HG03060 (cell line): ENCODE measurements at regions not wholly inside any gene's neighbourhood (a gene's known extent, or its start where the extent isn't known, plus 50 kb on each side); places are given as distances from the start of the nearest gene placed in this dataset.
"Not testable (repeated sequence)": the region's sequence is repeated elsewhere in the genome, so short reads cannot be mapped to it uniquely, and the experiment has no call there.

Source experiments
- ATAC-seq: cut with Tn5 transposase; IDR thresholded peaks from one replicate; pipeline ENCODE4 v1.9.1; 2021; ENCODE audit warnings: low read depth, moderate number of reproducible peaks; ENCODE audit not compliant: unreplicated experiment

DNA sequence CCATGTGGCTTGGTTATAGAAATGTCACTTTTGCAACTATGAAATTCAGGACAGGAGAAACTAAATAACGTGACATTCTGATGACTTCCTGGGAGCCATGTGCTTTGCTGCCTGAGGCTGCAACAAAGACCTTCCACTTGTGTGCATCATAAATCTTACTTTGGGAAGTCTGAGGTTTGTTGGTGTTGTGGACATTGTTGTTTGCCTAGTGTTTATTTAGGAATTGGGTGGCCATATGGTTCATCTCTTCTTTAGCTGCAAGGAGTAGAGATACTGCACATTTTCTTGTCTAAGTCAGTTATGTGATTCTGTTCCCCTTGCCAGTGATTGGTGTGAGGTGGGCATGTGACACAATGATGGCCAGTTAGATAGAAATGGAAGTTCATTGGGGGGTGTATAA lies 167.3 kb upstream of the SSTR1 start:
- ATAC-seq, result no peak

DNA sequence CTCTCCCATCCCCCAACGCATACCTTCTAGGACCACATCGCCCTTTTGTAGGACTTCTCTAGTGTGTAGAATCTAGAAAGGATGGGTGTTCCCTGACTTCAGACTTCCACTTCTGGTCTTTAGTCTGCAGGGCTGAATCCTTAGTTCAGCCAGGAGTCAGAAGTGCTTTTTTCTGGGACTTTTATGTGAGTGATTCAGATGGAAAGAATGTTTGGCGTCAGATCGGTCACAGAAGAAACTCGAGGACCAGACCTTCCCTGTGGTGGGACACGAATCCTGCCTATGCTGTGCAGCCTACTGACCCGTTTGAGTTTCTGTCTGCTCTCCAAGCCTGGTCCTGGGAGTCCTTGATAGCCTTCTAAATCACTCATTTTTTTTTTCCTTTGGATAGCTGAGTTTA lies 165.4 kb upstream of the SSTR1 start:
- ATAC-seq, result no peak

DNA sequence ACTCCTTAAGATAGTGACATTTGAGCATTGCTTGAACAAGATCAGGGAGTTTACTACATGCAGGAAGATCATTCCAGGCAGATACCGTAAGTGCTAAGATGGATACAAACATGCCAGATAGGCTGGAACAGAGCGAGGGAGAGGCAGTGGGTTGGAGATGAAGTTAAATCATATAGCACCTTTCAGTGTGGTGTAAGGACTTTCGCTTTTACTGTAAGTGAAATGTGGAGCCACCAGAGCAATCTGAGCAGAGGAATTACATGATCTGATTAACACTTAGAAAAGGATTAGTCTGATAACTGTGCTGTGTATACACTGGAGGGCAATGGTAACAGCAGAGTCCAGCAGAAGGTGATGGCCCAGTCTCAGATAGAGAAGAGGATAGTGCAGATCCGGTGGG lies 163.0 kb upstream of the SSTR1 start:
- no peak for ATAC-seq

DNA sequence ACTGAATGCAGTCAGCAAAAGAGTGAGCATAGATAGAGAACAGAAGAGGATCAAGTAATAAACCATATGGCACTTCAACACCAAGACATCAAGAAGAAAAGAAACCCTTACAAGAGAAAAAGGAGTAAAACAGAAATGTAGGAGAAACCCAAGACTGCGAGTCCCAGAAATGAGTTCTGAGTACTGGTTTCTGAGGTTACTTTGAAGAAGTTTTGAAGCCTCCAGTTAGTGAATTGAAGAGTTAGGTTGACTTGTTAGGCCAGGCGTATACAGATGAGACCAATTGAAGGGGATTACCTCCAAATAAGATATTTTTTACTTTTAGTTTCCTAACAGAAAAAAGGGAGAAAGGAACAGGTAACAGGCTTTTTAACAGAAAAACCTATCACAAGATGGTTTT lies 162.2 kb upstream of the SSTR1 start:
- no peak for ATAC-seq

DNA sequence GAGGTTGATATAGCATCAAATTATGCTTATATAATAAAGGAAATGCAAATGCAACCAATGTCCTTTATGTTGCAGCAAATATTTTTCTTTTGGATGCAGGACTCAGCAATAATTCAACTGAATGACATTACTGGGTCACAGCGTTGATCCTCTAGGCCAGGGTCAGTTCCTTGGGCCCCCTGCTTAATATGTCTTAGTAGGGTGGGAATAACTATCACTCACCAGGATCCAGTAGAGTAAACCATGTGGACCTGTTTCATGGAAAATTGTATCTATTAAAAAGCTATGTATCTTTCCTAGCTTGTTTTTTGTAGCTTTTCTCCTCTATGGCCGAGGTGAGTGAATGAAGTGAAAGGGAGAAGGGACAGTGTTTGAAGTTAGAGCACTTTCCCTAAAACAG lies 161.5 kb upstream of the SSTR1 start:
- ATAC-seq, result no peak

DNA sequence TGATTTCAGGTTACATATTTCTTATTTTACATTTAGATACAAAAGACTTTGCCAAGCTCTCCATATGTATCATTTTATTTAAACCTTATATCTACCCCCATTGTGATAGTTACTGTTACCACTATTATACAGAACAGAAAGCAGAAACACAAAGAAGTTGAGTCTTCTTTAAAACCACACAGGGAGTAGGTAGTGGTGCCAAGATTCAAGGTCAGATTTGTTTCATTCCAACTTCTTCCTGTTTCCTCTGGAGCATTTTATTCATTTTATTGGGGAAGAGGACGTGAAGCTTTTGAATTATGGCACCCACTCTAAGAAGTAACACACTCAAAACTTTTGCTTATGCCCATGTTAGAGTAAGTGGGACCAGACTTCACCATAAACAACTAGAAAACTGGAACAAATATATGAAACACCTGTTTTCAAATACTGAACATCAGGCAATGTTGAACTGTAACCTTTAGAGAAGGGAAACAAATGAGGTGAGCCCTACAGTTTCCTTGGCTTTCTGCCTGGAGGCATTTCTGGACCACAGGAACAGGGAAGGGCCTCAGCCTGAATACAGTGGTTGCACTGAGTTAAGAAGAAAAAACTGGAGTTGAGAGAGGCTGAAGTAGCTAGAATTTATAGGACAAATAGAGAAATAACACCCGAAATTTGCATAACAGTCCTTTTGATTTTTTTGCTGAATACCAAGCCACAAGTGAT lies 160.4 kb upstream of the SSTR1 start:
- ATAC-seq, result no peak

DNA sequence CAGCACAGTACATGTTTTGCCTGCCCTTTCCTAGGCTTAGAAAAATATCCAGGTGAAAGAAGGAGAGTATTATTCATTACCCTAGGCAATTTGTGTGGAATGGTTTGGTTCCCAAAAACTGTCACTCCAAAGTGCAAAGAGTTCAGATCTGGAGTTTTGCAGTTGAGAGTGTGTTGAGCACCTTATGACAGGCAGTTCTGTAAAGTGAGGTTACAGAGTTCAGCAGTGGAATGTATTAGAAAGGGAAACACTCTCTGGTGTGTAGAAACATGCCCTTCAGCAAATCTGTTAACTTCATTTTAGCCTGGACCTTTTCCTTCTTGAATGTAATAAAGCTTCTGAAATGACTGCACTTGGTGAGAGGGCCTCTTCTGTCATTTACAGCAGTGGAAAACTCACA lies 154.0 kb upstream of the SSTR1 start:
- no peak for ATAC-seq

DNA sequence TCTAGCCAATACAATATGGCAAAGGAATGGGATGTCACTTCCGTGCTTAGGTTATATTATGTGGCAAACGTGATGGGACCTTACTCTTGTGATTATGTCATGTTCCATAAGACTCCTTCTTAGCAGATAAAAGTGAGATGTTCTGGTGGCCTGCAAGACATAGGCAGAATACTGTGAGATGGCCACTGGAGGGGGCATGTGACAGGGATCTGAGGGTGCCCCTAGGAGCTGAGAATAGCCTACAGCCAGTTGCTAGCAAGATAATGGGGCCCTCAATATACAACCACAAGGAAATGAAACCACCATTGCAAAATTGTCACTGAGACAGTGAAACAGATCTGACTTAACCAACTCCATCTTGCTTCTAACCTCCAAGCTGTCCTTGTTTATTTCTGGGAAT lies 151.4 kb upstream of the SSTR1 start:
- no peak for ATAC-seq

DNA sequence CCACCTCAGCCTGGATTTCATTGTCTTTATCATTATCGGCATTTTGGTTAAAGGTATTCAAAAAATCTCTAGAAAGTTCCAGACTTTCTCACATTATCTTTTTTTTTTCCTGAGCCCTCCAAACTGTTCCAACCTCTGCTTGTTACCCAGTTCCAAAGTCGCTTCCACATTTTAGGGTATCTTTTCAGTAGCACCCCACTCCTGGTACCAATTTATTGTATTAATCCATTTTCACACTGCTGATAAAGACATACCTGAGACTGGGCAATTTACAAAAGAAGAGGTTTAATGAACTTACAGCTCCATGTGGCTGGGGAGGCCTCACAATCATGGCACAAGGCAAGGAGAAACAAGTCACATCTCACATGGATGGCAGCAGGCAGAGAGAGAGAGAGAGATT lies 145.5 kb upstream of the SSTR1 start:
- not testable (repeated sequence) for ATAC-seq

DNA sequence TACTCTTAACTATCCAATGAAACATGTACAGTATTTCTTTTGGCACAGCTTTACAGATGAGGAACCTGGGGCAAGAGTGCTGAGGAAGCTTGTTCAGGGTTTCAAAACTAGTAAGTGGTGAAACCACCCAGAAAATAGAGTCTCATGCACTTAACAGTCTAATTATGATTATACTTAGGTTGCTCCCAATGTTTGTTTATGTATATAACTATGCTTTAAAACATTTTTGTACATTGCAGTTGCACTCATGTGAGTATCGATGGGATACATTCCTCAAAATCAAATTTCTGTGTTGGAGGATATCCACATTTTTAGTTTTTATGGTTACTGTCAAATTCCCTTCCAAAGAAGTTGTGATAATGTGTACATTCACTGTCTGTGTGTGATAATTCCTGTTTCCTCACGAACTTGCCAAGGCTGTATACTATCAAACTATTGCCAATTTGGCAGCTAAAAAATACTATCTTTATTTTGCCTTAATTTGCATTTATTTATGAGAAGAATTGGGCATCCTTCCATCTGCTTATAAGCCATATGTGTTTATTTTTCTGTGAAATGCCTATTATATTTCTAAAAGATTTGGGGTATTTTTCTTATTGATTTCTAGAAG lies 143.9 kb upstream of the SSTR1 start:
- no peak for ATAC-seq

DNA sequence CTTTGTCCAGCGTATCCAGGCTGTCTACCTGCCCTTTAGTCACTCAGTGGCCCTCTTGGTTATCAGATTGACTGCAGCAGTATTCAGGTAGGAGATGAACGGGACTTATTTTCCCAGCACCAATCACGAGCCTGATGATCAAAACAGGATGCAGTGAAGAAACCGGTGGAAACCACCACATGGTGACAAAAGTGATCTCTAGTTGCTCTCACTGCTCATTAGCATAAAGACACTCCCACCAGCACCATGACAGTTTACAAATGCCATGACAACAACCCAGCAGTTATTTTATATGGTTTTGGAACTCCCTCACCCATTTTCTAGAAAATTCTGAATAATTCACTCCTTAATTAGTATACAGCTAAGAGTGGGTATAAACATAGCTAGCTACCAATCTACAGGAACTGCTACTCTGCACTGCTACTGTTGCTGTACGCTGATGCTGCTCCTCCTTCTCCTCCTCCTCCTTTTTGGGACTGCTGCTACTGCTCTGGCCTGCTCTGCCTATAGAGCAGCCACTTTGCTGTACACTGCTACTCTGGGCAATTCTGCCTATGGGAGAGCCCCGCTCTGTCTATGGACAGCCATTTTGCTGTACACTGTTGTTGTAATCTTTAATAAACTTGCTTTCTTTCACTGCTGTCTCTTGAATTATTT lies 142.5 kb upstream of the SSTR1 start:
- no peak for ATAC-seq

DNA sequence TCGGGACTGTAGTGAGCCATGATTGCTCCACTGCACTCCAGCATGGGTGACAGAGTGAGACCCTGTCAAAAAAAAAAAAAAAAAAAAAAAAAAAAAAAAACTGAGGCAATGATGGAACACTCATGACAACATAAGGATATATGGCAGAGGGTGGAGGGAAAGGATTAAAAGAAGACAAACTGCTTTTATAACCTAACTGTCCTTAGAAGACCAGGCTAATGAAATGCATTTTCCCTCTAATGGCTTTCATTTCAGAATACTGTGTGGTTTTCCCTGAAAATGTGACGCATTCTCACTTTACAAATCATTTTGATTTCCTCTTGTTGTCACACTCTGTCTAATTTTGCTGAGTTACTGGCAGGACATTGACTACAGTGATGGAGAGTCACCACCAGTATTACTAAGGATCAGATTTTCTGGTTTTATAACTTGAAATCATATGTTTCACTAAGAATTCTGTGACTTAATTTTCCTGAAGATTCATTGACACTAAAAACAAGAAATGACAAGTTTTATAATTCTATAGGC lies 137.6 kb upstream of the SSTR1 start:
- ATAC-seq, result no peak

DNA sequence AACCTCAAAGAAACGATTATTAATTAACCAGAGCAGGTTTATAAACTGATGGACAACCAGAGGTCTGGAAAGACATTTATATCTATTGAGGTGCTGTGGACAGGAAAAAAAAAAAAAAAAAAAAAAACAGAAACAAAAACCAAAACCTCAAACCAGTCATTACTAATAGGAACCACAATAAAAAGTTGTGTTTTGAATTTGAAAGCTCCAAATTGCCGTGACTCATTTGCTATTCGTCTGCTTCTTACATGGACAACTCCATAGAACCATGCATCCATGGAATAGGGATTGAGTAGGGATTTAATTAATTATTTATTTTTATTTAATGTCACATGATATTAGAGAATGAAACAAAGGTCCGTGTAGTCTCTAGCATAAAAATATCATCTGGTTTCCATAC lies 134.1 kb upstream of the SSTR1 start:
- no peak for ATAC-seq

DNA sequence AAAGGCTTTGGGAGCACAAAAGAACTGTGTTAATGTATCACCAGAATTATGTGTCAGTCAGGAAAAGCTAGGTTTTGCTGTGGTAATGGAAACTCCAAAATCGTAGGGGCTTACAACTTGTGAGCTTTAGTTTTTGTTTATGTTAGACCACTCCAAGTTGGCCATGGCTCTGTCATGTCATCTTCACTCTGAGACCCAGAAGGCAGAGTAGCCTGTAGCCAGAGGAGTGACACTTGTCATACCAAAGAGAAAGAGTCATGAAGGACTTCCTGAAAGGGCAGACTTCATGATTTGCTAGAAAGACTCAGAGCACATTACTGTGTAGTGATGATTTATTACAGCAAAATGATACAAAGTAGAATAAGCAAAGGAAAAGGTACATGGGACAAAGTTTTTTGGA lies 133.6 kb upstream of the SSTR1 start:
- no peak for ATAC-seq

DNA sequence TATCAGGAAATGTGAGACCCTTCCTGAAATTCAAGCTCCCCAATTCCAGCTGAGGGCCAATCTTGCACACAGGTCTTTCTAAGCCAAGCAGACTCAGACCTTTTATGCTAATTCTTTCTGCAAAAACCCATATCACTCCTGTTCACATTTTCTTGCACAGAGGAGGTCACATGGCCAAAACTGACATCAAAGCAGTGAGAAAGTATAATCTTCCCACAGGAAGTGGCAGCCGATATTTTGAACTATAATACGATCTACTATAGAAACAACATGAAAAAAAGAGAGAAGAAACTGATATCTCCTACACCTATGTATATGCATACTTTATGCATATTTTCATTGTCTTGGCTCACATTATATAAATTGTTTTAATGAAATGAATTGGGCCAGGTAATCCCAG lies 132.9 kb upstream of the SSTR1 start:
- ATAC-seq, result no peak

DNA sequence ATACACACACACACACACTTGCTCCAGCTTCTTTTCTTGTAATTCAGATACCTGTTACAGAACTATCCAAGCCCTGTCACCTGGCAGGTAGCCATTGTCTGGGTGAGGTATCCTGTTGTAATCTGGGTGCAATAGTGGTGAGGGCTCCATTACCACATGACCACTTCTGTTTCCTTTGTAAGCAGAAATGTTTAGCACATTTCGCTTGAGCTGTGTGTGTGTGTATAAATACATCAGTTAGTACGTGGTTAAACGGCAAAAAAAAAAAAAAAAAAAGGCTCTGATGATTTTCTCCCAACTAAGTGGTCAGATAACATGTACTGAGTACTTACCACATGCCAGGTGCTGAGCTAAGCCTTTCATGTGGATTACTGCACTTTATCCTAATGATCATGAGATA lies 129.3 kb upstream of the SSTR1 start:
- no peak for ATAC-seq

DNA sequence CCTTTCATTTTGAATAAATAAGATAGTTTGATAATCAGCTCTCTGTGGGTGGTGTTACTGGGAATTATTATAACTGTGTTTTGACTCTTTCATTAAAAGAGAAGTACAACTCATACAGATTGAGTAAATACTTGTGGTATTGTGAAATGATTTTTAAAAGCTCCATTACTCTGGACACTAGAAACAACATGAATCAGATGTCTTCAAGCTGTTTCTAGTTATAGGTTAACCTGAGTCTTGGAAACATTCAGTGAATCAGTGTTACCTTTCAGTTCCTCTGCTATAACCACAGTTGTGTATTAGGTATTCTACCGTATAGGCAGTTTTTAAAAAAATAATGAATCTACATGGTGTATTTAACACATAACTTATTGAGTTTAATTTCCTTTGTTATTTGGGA lies 128.4 kb upstream of the SSTR1 start:
- ATAC-seq, result peak; percentile 79

DNA sequence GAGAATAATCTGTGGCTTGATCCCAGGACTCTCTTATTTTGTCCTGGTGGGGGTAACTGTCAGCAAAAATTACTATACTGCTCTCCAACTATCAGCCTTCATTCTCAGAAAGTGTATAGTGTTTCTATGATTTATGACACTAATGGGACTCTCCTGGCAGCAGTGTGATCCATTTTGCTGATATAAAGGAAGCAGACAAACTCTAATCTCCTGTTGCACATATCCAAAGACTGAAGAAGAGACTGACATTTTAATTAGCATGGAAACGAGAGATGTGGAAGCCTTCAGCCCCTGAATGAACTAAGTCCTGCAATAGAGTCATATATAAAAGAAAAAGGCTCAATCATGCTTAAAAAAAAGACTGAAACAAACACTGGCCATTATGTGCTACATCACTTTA lies 127.8 kb upstream of the SSTR1 start:
- ATAC-seq, result no peak

DNA sequence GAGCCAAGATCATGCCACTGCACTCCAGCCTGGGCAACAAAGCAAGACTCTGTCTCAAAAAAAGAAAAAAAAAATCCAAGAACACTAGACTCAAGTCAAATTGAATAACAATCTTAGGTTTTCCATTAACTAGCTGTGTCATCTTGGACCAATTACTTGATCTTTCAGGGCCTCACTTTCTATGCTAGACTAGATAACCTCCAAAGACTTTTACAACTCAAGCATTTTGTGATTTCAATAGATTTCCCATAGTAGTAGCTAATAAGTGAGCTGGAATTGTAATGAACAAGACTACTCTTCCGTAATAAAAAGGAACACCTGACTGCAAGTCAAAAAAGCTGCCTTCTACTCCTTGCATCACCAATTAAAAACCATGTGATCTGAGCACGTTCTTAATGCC lies 127.0 kb upstream of the SSTR1 start:
- no peak for ATAC-seq

DNA sequence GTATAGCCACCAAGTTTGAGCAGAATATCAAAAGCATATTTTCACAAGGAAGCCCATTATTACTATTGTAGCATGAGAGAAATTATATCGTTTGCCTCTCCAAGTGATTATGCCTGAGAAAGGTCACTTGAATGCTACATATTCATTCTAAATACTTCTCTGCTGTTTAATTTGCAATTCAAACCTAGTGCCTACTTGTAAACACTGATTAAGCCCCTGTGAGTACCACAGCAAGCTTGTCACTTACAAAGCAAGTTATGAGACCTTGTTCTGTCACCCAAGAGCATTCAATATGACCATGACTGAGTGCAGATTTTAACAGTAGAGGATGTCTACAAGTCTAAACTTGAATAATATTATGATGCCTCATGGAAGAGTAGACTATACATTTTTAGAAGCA lies 124.7 kb upstream of the SSTR1 start:
- no peak for ATAC-seq

DNA sequence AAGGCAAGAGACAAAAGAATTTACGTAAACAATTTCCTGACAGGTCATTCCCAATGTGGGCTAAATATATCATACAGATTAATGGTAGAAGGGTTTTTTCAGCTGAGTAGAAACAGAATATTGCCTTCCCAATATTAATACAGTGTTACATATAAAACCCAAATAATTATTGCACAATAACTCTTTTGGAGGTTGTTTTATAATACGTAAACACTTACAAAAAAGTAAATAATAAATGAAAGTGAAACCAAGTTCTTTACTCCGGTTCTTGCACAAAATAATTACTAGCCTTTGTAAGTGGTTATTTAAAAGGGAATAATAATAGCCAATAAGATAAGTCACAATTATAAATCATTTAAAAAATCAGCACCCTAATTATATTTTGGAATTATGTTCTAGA lies 118.6 kb upstream of the SSTR1 start:
- ATAC-seq, result no peak

DNA sequence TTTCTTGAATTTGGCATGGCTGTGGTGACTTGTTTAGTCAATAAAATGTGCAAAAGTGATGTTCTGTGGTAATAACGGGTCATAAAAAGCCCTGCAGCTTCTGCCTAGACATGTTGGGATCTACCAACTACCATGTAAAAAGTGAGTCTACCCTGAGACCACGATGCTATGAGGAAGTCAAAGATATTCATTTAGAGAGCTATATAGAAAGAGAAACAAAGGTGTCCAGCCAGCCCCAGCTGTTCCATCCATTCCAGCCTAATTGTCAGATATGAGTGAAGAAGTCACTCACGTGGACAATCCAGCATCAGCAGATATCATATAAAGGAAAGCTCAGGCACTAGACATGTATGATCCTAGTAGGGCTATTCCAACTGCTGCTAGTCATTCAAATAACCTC lies 117.2 kb upstream of the SSTR1 start:
- ATAC-seq, result no peak
